NOMO-1 (cell line): ENCODE measurements at regions not wholly inside any gene's neighbourhood (a gene's known extent, or its start where the extent isn't known, plus 50 kb on each side); places are given as distances from the start of the nearest gene placed in this dataset.
A peak's percentile ranks its signal among the peaks of the same experiment; 100 is the strongest.
"Not testable (repeated sequence)": the region's sequence is repeated elsewhere in the genome, so short reads cannot be mapped to it uniquely, and the experiment has no call there.

Experiments used
- DNase-seq, 2 experiments: peaks; one replicate each; lab custom pipeline; 2025; ENCODE audit not compliant: unreplicated experiment in 2 of 2; lab: John Stamatoyannopoulos, UW

DNA sequence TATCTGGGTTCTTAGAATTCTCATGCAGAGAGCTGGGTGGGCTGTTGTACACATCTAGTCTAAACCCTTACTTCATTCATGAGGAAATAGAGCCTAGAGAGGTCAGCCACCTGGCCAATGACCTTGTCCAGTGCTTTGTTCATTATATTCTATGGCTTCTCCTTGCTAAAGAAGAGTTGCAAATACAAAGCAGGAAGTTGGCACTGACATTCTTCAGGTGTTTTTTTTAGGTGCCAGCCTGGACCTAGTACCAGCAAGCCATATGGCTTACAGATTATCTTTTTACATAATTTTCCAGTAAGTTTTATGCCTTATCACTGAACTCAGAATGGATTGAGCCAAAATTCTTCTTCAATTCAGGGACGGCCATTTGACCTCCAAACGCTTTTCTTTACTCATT is 54.7 kb upstream of the PGM2 start:
- no peak for DNase-seq

GRCh38 chr4:37770016-37770415 is 56.5 kb upstream of the PGM2 start:
- no peak for DNase-seq

- no peak for DNase-seq
Measured at GRCh38 chr4:37769391-37769989, 57.0 kb upstream of the PGM2 start.

- no peak for DNase-seq
Measured at GRCh38 chr4:37767546-37767945, 58.9 kb upstream of the PGM2 start.

DNA sequence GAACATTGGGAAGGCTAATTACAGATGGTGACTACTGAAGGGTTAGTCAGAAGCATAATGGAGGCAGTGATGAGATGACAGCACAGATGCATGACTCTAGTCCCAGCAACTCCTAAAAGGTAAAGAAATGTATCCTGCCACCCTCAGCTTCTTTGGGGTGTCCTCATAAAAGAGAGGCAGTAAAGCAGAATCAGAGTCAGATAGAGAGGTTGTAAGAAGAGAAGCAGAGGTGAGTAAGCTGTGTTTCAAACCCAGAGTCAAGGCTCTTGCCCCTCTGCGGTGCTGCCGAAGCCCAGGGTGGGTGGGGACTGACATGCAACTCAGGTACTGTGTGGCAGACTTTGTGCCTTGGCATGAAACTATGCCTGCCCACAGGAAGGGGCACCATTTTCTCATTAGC is 59.5 kb upstream of the PGM2 start:
- DNase-seq = no peak

DNA sequence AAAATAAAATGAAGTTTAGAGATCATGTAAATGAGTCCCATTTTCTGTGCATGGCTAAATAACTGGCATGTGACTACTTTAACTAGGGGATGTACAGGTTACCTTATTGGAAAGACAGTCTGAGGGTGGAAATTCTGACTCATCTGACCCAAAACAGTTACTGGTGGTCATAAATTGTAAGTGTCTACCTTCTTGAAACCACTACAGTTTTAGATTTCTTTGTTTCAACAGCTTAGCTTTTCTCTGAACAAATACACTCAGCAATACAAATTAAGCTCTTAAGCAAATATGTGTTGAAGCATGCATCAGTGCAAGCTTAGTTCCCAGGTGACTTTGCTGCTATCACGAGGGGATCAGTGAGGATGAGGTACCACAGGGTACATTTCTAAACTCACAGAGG is 60.7 kb upstream of the PGM2 start:
- DNase-seq = no peak

GRCh38 chr4:37763831-37764230 is 62.7 kb upstream of the PGM2 start:
- DNase-seq = no peak

DNA sequence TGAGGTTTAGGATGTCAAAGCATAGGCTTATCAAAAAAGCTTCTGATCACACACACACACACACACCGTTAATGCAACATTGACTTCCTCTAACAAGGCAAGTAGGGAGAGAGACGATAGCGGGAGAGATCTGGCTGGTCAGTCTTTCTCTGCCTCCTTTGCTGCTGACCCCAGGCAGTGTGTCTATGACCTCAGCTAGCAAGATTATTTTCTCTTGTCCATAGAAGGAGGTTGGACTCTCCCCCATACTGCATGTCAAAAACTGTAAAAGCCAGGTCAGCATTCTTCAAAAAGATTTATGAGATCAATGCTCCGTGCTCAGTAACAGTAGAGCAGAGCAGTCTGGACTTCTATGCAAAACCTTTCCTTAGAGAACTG is 63.5 kb upstream of the PGM2 start:
- DNase-seq = peak in 1 of 2 experiments; percentile 34

DNA sequence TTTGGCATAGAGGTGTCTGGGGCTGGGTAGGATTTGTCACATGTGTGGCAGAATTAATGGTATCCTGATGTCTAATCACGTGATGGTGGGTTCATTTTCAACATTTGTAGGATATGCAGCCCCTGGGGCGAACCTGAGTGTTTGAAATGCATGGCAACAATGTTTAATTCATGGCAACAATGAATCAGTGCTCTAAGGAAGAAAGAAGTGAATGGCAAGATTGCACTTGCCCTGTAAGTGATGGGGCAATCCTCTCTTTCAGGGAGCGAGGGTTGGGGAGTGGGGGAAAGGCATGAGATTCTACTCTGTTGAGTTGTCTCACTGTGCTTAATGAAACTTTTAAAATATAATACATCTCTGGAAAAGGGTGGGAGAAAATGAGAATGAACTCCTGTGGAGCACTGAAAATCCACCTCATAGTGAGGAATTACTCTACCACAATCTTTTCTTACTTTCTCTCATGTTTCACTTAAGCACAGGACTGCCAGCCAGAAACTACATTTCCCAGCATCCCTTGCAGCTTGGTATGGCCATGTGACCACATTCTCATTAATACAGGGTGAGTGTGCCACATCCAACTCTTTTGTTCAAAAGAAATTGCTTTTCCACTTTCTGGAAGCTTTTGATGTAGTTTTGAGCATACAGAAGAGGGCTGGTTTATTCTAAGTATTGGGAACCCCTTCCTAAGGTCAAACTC is 64.0 kb upstream of the PGM2 start:
- peak; percentile 21 to 38 for DNase-seq

- DNase-seq = peak in 1 of 2 experiments; percentile 23
Measured at GRCh38 chr4:37760840-37761239, 65.6 kb upstream of the PGM2 start.

- DNase-seq = no peak
Measured at GRCh38 chr4:37759833-37760232, 66.7 kb upstream of the PGM2 start.

GRCh38 chr4:37758226-37758625 is 68.3 kb upstream of the PGM2 start:
- peak; percentile 63 to 96 for DNase-seq

DNA sequence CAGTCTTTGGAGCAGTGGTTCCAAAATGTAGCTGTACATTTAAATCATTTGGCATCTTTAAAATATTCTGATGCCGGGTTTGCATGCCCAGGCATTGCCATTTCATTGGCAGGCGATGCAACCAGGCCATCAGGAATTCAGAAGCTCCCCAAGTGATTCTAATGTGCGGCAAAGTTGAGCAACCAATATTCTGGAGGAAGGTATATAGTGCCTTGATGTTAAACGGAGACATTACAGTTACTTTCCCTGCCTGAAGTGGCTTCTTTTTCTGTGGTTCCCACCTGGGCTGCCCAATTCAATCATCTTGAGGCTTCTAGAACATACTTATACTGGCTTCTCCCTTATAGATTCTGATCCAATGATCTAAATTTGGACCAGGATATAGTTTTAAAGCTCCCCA is 68.7 kb upstream of the PGM2 start:
- peak in 1 of 2 experiments; percentile 31 for DNase-seq

DNA sequence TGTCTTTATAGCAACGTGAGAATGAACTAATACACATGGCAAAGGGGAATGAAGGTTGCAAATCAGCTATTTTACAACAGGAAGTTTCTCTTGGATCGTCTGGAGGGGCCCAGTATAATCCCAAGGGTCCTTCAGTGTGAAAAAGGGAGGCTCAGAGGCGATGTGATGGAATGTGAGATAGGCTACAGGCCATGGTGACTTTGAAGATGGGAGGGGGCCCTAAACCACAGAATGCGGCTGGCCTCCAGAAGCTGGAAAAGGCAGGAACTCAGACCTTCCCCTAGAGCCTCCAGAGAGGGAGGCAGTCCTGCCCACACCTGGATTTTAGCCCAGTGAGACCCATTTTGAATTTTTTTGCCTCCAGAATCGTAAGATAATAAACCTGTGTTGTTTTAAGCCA is 69.4 kb upstream of the PGM2 start:
- DNase-seq = no peak

DNA sequence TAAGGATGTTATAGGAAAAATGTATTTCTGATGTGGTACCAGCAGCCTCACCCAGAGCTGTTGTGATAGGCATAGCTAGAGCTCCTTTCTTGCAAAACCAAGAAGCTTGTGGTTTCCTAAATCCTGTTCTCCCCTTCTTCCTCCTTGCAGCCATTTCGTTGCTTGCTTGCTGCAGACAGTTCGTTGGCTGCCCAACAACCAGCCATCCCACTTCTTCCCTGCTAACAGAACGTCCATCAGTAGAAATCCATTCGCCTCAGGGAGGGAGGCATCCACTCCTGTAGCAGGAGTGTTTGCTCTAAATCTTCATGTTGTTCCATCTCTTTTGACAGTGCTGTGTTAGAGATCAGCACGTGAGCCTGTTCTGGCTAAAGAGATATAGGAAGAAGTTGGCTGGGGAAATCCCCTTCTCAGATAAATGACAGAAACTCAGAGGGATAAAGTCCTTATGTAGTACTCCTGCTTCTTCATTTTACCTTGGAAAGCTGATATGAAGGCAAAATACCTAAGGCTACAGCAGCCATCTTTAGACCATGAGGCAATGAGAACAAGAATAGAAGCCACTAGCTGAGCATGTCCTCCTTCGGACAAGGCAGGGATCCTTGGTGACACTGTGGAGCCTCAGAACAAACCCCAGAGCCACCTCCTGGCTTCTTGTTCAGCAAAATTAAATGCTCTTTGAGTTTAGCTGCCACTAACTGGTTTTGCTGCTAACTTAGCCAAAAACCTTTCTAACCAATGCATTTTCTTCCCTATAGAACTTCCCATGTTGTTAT is 68.4 kb upstream of the RELL1 start:
- peak; percentile 53 to 75 for DNase-seq

GRCh38 chr4:37749398-37749988 is 63.3 kb upstream of the RELL1 start:
- peak; percentile 63 to 78 for DNase-seq

GRCh38 chr4:37748485-37748884 is 62.3 kb upstream of the RELL1 start:
- peak; percentile 38 to 64 for DNase-seq

DNA sequence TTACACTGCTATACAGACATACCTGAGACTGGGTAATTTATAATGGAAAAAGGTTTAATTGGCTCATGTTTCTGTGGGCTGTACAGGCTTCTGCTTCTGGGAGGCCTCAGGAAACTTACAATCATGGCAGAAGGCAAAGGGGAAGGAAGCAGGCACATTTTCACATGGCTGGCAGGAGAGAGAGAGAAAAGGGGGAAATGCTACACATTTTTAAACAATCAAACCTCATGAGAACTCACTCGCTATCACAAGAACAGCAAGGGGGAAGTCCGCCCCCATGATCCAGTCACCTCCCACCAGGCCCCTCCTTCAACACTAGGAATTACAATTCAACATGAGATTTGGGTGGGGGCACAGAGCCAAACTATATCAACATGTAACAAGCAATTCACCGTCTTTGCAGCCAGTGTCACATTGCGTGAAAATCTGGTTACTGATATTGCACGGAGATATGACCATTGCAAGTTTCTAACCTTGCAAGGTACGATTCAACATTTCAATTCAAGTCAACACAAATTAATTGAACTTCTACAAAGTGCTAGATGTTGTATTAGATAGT is 61.7 kb upstream of the RELL1 start:
- DNase-seq = no peak

- DNase-seq = not testable (repeated sequence)
Measured at GRCh38 chr4:37746852-37747251, 60.7 kb upstream of the RELL1 start.

- no peak for DNase-seq
Measured at GRCh38 chr4:37745946-37746345, 59.8 kb upstream of the RELL1 start.

- DNase-seq = no peak
Measured at GRCh38 chr4:37742149-37742548, 56.0 kb upstream of the RELL1 start.
